Activated CD4-positive, alpha-beta T cell treated with anti-CD3 and anti-CD28 coated beads, Interleukin-2, amount 10 ng/mL, durations not matched to agents 7 days and 5 days (primary cell): ENCODE measurements at regions not wholly inside any gene's neighbourhood (a gene's known extent, or its start where the extent isn't known, plus 50 kb on each side); places are given as distances from the start of the nearest gene placed in this dataset.
A peak's percentile ranks its signal among the peaks of the same experiment; 100 is the strongest.

ENCODE experiments used
- CTCF ChIA-PET: fragments of 350-600 bp; sonication (Branson Sonifier 250); formaldehyde crosslinking; loops from one replicate; lab custom pipeline; 2021; ENCODE audit warnings: antibody characterized with exemption; lab: Charles Lee
- POLR2A ChIA-PET: fragments of 350-600 bp; sonication (Branson Sonifier 250); formaldehyde crosslinking; loops from one replicate; lab custom pipeline; 2021; ENCODE audit warnings: antibody characterized with exemption; lab: Charles Lee
- DNase-seq: peaks from one replicate; pipeline ENCODE4 v3.0.0-alpha.2; 2020
- H3K27ac Mint-ChIP-seq: one replicate; pipeline ENCODE4 v1.8.0; 2021; ENCODE audit warnings: mild to moderate bottlenecking, moderate library complexity, mixed read lengths
- H3K27me3 Mint-ChIP-seq: one replicate; pipeline ENCODE4 v1.8.0; 2021; ENCODE audit warnings: mixed read lengths
- H3K36me3 Mint-ChIP-seq: one replicate; pipeline ENCODE4 v1.8.0; 2021; ENCODE audit warnings: low read depth, mixed read lengths
- H3K4me1 Mint-ChIP-seq: one replicate; pipeline ENCODE4 v1.8.0; 2021; ENCODE audit warnings: mixed read lengths
- H3K4me3 Mint-ChIP-seq: one replicate; pipeline ENCODE4 v1.8.0; 2021; ENCODE audit warnings: mild to moderate bottlenecking, moderate library complexity, mixed read lengths
- H3K9me3 Mint-ChIP-seq: one replicate; pipeline ENCODE4 v1.8.0; 2021; ENCODE audit warnings: mixed read lengths

GRCh38 chr3:87375231-87375682 lies 98.9 kb upstream of the POU1F1 start:
- H3K4me1 Mint-ChIP-seq = no peaks in the 10 kb centered on the region
- no peak overlapping the region for H3K4me3 Mint-ChIP-seq
- no peaks in the 10 kb centered on the region for H3K36me3 Mint-ChIP-seq
- no peak for DNase-seq
- ChIA-PET POLR2A (no interaction called here), CTCF (no interaction called here)
- no peaks in the 10 kb centered on the region for H3K27me3 Mint-ChIP-seq
- no peaks in the 10 kb centered on the region for H3K9me3 Mint-ChIP-seq
- no peak overlapping the region for H3K27ac Mint-ChIP-seq

- Mint-ChIP-seq H3K36me3 (no peaks in the 10 kb centered on the region), H3K4me1 (no peaks in the 10 kb centered on the region), H3K4me3 (no peak overlapping the region), H3K27ac (no peak overlapping the region), H3K27me3 (peaks cover 9% of the 10 kb centered on the region), H3K9me3 (no peaks in the 10 kb centered on the region)
- ChIA-PET CTCF (no interaction called here), POLR2A (no interaction called here)
- DNase-seq = no peak
Observed at GRCh38 chr3:87370007-87370406, 93.6 kb upstream of the POU1F1 start.

GRCh38 chr3:87367736-87368135 lies 91.4 kb upstream of the POU1F1 start:
- no peaks in the 10 kb centered on the region for H3K9me3 Mint-ChIP-seq
- no peak overlapping the region for H3K27ac Mint-ChIP-seq
- DNase-seq = no peak
- H3K36me3 Mint-ChIP-seq = no peaks in the 10 kb centered on the region
- peaks cover 9% of the 10 kb centered on the region for H3K27me3 Mint-ChIP-seq
- ChIA-PET CTCF (interaction anchor here (0.6 kb wide), 1 partner anchor 18 kb away, joined by 3 read pairs; no protein-coding TSS in a partner anchor), POLR2A (no interaction called here)
- H3K4me1 Mint-ChIP-seq = no peaks in the 10 kb centered on the region
- H3K4me3 Mint-ChIP-seq = no peak overlapping the region

- Mint-ChIP-seq H3K27ac (no peak overlapping the region), H3K9me3 (no peaks in the 10 kb centered on the region), H3K4me1 (no peaks in the 10 kb centered on the region), H3K27me3 (peaks cover 1% of the 10 kb centered on the region), H3K4me3 (no peak overlapping the region), H3K36me3 (no peaks in the 10 kb centered on the region)
- ChIA-PET POLR2A (no interaction called here), CTCF (interaction anchor here (0.7 to 1.0 kb wide), 2 partner anchors 12 kb away, joined by 3 to 4 read pairs; no protein-coding TSS in a partner anchor)
- no peak for DNase-seq
Observed at GRCh38 chr3:87363721-87364120, 87.3 kb upstream of the POU1F1 start.

- POLR2A ChIA-PET = no interaction called here
- DNase-seq = no peak
- no peak overlapping the region for H3K4me3 Mint-ChIP-seq
- no peak overlapping the region for H3K27ac Mint-ChIP-seq
- H3K9me3 Mint-ChIP-seq = no peaks in the 10 kb centered on the region
- CTCF ChIA-PET = interaction anchor here (1.1 kb wide), 1 partner anchor 11 kb away, joined by 4 read pairs; no protein-coding TSS in a partner anchor
- no peaks in the 10 kb centered on the region for H3K36me3 Mint-ChIP-seq
- no peaks in the 10 kb centered on the region for H3K4me1 Mint-ChIP-seq
- no peaks in the 10 kb centered on the region for H3K27me3 Mint-ChIP-seq
Observed at GRCh38 chr3:87361956-87362355, 85.6 kb upstream of the POU1F1 start.

GRCh38 chr3:87361271-87361670 lies 84.9 kb upstream of the POU1F1 start:
- no peak for DNase-seq
- ChIA-PET CTCF (interaction anchor here (1.1 kb wide), 1 partner anchor 10 kb away, joined by 4 read pairs; no protein-coding TSS in a partner anchor), POLR2A (no interaction called here)
- no peak overlapping the region for H3K27ac Mint-ChIP-seq
- H3K4me1 Mint-ChIP-seq = no peaks in the 10 kb centered on the region
- no peaks in the 10 kb centered on the region for H3K27me3 Mint-ChIP-seq
- H3K9me3 Mint-ChIP-seq = no peaks in the 10 kb centered on the region
- H3K4me3 Mint-ChIP-seq = no peak overlapping the region
- no peaks in the 10 kb centered on the region for H3K36me3 Mint-ChIP-seq

- Mint-ChIP-seq H3K4me1 (no peaks in the 10 kb centered on the region), H3K27me3 (no peaks in the 10 kb centered on the region), H3K36me3 (no peaks in the 10 kb centered on the region), H3K27ac (no peak overlapping the region), H3K9me3 (no peaks in the 10 kb centered on the region), H3K4me3 (no peak overlapping the region)
- POLR2A ChIA-PET = no interaction called here
- CTCF ChIA-PET = no interaction called here
- DNase-seq = no peak
Observed at GRCh38 chr3:87359826-87360225, 83.4 kb upstream of the POU1F1 start.

GRCh38 chr3:87359025-87359424 lies 82.6 kb upstream of the POU1F1 start:
- Mint-ChIP-seq H3K27me3 (no peaks in the 10 kb centered on the region), H3K27ac (no peak overlapping the region), H3K4me3 (no peak overlapping the region), H3K9me3 (no peaks in the 10 kb centered on the region), H3K36me3 (no peaks in the 10 kb centered on the region), H3K4me1 (no peaks in the 10 kb centered on the region)
- ChIA-PET POLR2A (no interaction called here), CTCF (no interaction called here)
- DNase-seq = no peak

GRCh38 chr3:87358066-87358465 lies 81.7 kb upstream of the POU1F1 start:
- H3K4me3 Mint-ChIP-seq = no peak overlapping the region
- H3K27ac Mint-ChIP-seq = no peak overlapping the region
- DNase-seq = no peak
- H3K36me3 Mint-ChIP-seq = no peaks in the 10 kb centered on the region
- no peaks in the 10 kb centered on the region for H3K9me3 Mint-ChIP-seq
- no peaks in the 10 kb centered on the region for H3K4me1 Mint-ChIP-seq
- peaks cover 2% of the 10 kb centered on the region for H3K27me3 Mint-ChIP-seq
- CTCF ChIA-PET = interaction anchor here (0.6 kb wide), 1 partner anchor 577 kb away, joined by 3 read pairs; no protein-coding TSS in a partner anchor
- POLR2A ChIA-PET = no interaction called here

GRCh38 chr3:87354398-87354797 lies 78.0 kb upstream of the POU1F1 start:
- no peaks in the 10 kb centered on the region for H3K9me3 Mint-ChIP-seq
- no peak overlapping the region for H3K4me3 Mint-ChIP-seq
- H3K36me3 Mint-ChIP-seq = no peaks in the 10 kb centered on the region
- peaks cover 4% of the 10 kb centered on the region for H3K27me3 Mint-ChIP-seq
- H3K27ac Mint-ChIP-seq = no peak overlapping the region
- no peaks in the 10 kb centered on the region for H3K4me1 Mint-ChIP-seq
- ChIA-PET CTCF (no interaction called here), POLR2A (no interaction called here)
- DNase-seq = no peak

- CTCF ChIA-PET = interaction anchor here (0.6 to 1.4 kb wide), 3 partner anchors 11 to 751 kb away, joined by 3 to 4 read pairs (median 3); no protein-coding TSS in a partner anchor
- Mint-ChIP-seq H3K4me1 (no peaks in the 10 kb centered on the region), H3K27me3 (peaks cover 6% of the 10 kb centered on the region)
Observed at GRCh38 chr3:87351937-87352336, 75.6 kb upstream of the POU1F1 start.

GRCh38 chr3:87350367-87351199 lies 74.2 kb upstream of the POU1F1 start:
- Mint-ChIP-seq H3K9me3 (no peaks in the 10 kb centered on the region), H3K36me3 (no peaks in the 10 kb centered on the region), H3K27ac (no peak overlapping the region), H3K27me3 (peaks cover 6% of the 10 kb centered on the region), H3K4me3 (no peak overlapping the region), H3K4me1 (no peaks in the 10 kb centered on the region)
- POLR2A ChIA-PET = no interaction called here
- CTCF ChIA-PET = interaction anchor here (0.8 to 1.4 kb wide), 4 partner anchors 11 to 20 kb away, joined by 4 to 5 read pairs (median 4); no protein-coding TSS in a partner anchor
- peak; percentile 35 for DNase-seq

More at GRCh38 chr3:87351937-87352336, 75.6 kb upstream of the POU1F1 start:
- POLR2A ChIA-PET = no interaction called here
- H3K4me3 Mint-ChIP-seq = no peak overlapping the region
- no peaks in the 10 kb centered on the region for H3K36me3 Mint-ChIP-seq
- no peaks in the 10 kb centered on the region for H3K9me3 Mint-ChIP-seq
- no peak for DNase-seq
- no peak overlapping the region for H3K27ac Mint-ChIP-seq

- ChIA-PET POLR2A (no interaction called here), CTCF (no interaction called here)
- DNase-seq = no peak
- Mint-ChIP-seq H3K27me3 (peaks cover 6% of the 10 kb centered on the region), H3K27ac (no peak overlapping the region), H3K4me1 (no peaks in the 10 kb centered on the region), H3K4me3 (no peak overlapping the region), H3K9me3 (no peaks in the 10 kb centered on the region), H3K36me3 (no peaks in the 10 kb centered on the region)
Observed at GRCh38 chr3:87349833-87350232, 73.4 kb upstream of the POU1F1 start.
